ENCODE measurements at regions not wholly inside any gene's neighbourhood (a gene's known extent, or its start where the extent isn't known, plus 50 kb on each side); places are given as distances from the start of the nearest gene placed in this dataset.

GRCh38 chr6:105594821-105595220 is 191.9 kb upstream of the PREP start:
- Histone ChIP-seq H3K4me1 (replicated peaks; ENCODE audit: insufficient read depth) (peaks cover 48% of the 10 kb centered on the region), H3K4me3 (no peak overlapping the region), H3K27me3 (ENCODE audit: insufficient read depth, low read depth) (no peaks in the 10 kb centered on the region), H2AFZ (no peak overlapping the region), H3K9me3 (ENCODE audit: insufficient read depth, low read depth) (no peaks in the 10 kb centered on the region), H3K4me2 (no peak overlapping the region), H3K36me3 (ENCODE audit: low read depth) (no peaks in the 10 kb centered on the region), H3K27ac (no peak overlapping the region), H4K20me1 (ENCODE audit: insufficient read depth) (no peaks in the 10 kb centered on the region), H3K9me2 (ENCODE audit: insufficient read depth) (no peaks in the 10 kb centered on the region), H3F3A (ENCODE audit: insufficient read depth, low read depth) (peaks cover 14% of the 10 kb centered on the region), H3K79me2 (ENCODE audit: low read depth) (no peaks in the 10 kb centered on the region)
- BruUV-seq (replicated peaks): no TSS peak
- TF ChIP-seq EZH2 (IDR thresholded peaks at IDR 0.05; ENCODE audit: low read depth): no peak
- TF ChIP-seq, protein P1, sequence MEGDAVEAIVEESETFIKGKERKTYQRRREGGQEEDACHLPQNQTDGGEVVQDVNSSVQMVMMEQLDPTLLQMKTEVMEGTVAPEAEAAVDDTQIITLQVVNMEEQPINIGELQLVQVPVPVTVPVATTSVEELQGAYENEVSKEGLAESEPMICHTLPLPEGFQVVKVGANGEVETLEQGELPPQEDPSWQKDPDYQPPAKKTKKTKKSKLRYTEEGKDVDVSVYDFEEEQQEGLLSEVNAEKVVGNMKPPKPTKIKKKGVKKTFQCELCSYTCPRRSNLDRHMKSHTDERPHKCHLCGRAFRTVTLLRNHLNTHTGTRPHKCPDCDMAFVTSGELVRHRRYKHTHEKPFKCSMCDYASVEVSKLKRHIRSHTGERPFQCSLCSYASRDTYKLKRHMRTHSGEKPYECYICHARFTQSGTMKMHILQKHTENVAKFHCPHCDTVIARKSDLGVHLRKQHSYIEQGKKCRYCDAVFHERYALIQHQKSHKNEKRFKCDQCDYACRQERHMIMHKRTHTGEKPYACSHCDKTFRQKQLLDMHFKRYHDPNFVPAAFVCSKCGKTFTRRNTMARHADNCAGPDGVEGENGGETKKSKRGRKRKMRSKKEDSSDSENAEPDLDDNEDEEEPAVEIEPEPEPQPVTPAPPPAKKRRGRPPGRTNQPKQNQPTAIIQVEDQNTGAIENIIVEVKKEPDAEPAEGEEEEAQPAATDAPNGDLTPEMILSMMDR (conservative IDR thresholded peaks at IDR 0.05): no peak
- DNase-seq: peak in 1 of 2 experiments; percentile 44
- intact Hi-C loops (cut with micrococcal nuclease; ENCODE audit: unreplicated experiment): loop anchor here (10.0 kb wide), 3 partner anchors 160 to 720 kb away; no protein-coding TSS in a partner anchor
- ChIA-PET CTCF (interaction anchor here (0.6 kb wide), 1 partner anchor 380 kb away, joined by 3 read pairs; no protein-coding TSS in a partner anchor), POLR2A (ENCODE audit: unreplicated experiment) (interaction anchor here (0.6 kb wide), 1 partner anchor 72 kb away, joined by 6 read pairs; no protein-coding TSS in a partner anchor)

DNA sequence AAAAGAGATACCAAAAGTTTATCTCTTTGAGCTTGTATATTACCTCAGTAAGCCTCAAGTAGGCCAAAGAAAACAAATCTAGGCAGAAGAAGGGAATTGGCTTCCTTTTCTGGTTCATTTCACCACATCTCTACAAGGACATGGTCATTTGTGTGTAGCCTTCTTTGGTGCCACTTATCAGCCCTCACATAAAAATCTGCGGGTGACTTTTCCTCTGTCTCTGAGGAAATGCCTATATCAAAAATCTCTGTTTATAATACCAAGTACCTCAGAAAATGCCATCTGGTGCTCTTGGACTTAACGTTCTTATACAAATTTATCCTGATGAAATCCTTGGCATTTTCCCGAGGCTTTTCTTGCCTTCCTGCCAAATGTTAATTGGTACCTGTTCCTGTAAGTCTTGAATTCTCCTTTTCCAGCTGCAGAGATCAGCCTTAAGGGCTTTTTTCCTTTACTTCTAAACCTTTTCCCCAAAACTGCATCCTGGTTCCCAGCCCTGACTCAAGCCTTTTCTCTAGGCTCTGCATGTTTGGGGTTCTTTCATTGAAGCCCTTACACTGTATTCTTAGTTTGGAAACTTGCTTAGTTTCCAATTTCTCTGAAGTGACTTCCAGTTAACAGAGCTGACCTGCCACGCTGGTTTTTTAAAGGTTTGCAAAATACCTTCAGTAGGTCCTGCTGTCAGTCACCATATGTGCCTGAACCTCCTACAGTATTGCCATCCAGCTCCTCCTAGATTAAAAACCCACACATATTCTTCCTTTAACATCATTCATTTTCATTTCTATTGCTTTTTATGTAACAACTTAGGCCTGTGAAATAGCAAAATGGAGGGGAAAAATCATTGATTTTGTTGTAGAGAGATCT is 191.2 kb upstream of the PREP start:
- no peaks in the 10 kb centered on the region for H3K9me3 ChIP-seq (ENCODE audit: insufficient read depth, low read depth)
- intact Hi-C loops (cut with micrococcal nuclease; ENCODE audit: unreplicated experiment): loop anchor here (10.0 kb wide), 3 partner anchors 159 to 721 kb away; no protein-coding TSS in a partner anchor
- H2AFZ ChIP-seq: no peak overlapping the region
- H3K36me3 ChIP-seq (ENCODE audit: low read depth): no peaks in the 10 kb centered on the region
- no peak for TF ChIP-seq EZH2 (IDR thresholded peaks at IDR 0.05; ENCODE audit: low read depth)
- TF ChIP-seq, protein P1 (conservative IDR thresholded peaks at IDR 0.05): no peak
- ChIA-PET CTCF (interaction anchor here (0.6 kb wide), 1 partner anchor 191 kb away, joined by 3 read pairs; the partner anchor contains the start of gene PREP), POLR2A (ENCODE audit: unreplicated experiment) (no interaction called here)
- H3K4me1 ChIP-seq (replicated peaks; ENCODE audit: insufficient read depth): peaks cover 40% of the 10 kb centered on the region
- no peaks in the 10 kb centered on the region for H3K27me3 ChIP-seq (ENCODE audit: insufficient read depth, low read depth)
- H3F3A ChIP-seq (ENCODE audit: insufficient read depth, low read depth): peaks cover 7% of the 10 kb centered on the region
- H3K79me2 ChIP-seq (ENCODE audit: low read depth): no peaks in the 10 kb centered on the region
- no TSS peak for BruUV-seq (replicated peaks)
- H3K4me2 ChIP-seq: no peak overlapping the region
- no peak overlapping the region for H3K27ac ChIP-seq
- H3K9me2 ChIP-seq (ENCODE audit: insufficient read depth): no peaks in the 10 kb centered on the region
- H3K4me3 ChIP-seq: no peak overlapping the region
- H4K20me1 ChIP-seq (ENCODE audit: insufficient read depth): no peaks in the 10 kb centered on the region
- no peak for DNase-seq

- intact Hi-C loops (cut with micrococcal nuclease; ENCODE audit: unreplicated experiment): loop anchor here (10.0 kb wide), 3 partner anchors 158 to 722 kb away; no protein-coding TSS in a partner anchor
- H3K9me3 ChIP-seq (ENCODE audit: insufficient read depth, low read depth): no peaks in the 10 kb centered on the region
- no peaks in the 10 kb centered on the region for H4K20me1 ChIP-seq (ENCODE audit: insufficient read depth)
- no peak overlapping the region for H3K4me3 ChIP-seq
- POLR2A ChIA-PET (ENCODE audit: unreplicated experiment): no interaction called here
- TF ChIP-seq, protein P1 (conservative IDR thresholded peaks at IDR 0.05): no peak
- TF ChIP-seq EZH2 (IDR thresholded peaks at IDR 0.05; ENCODE audit: low read depth): no peak
- peaks cover 34% of the 10 kb centered on the region for H3K4me1 ChIP-seq (replicated peaks; ENCODE audit: insufficient read depth)
- no peak overlapping the region for H3K4me2 ChIP-seq
- CTCF ChIA-PET: interaction anchor here (0.6 kb wide), 1 partner anchor 190 kb away, joined by 3 read pairs; the partner anchor contains the start of gene PREP
- DNase-seq: no peak
- H3K79me2 ChIP-seq (ENCODE audit: low read depth): no peaks in the 10 kb centered on the region
- no peaks in the 10 kb centered on the region for H3K36me3 ChIP-seq (ENCODE audit: low read depth)
- BruUV-seq (replicated peaks): no TSS peak
- no peaks in the 10 kb centered on the region for H3K27me3 ChIP-seq (ENCODE audit: insufficient read depth, low read depth)
- no peak overlapping the region for H2AFZ ChIP-seq
- H3F3A ChIP-seq (ENCODE audit: insufficient read depth, low read depth): peaks cover 6% of the 10 kb centered on the region; the same call in 1 of the 2 replicates
- H3K27ac ChIP-seq: no peak overlapping the region
- H3K9me2 ChIP-seq (ENCODE audit: insufficient read depth): 0 out of 2 replicates have a peak, but pooled peaks cover 4% of the 10 kb centered on the region
Observed at GRCh38 chr6:105593056-105593690, 190.3 kb upstream of the PREP start.

Measured in PC-9 (cell line).